MM.1S (cell line): ENCODE measurements at regions not wholly inside any gene's neighbourhood (a gene's known extent, or its start where the extent isn't known, plus 50 kb on each side); places are given as distances from the start of the nearest gene placed in this dataset.

Experiments
- CTCF ChIP-seq: fragments of 300-600 bp; sonication (generic); IDR thresholded peaks from 2 replicates; pipeline ENCODE4 v1.5.1; 2016; ENCODE audit warnings: antibody characterized with exemption, low read length, mixed read lengths
- EZH2 ChIP-seq: fragments of 300-600 bp; sonication (generic); optimal IDR thresholded peaks from 2 replicates; pipeline ENCODE3; 2017; ENCODE audit warnings: low read depth, mild to moderate bottlenecking, antibody characterized with exemption, low read length, mixed read lengths

DNA sequence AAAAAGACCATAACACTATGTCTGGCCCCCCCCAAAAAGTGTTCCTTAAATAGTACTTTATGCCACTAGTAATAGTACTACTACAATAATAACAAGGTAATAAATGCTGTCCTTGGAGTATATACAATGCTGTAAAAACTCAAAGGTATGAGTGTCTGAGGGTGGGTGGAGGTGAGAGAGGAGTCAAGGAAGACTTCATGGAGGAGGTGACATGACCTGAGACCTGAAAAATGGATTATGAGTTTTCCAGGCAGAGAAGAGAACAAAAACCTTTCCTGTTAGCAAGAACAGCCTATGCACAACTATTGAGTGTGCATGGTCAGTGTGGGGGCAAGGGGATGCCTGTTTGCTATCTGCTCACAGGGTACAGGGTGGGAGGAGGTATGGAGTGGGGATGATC is 290.2 kb upstream of the USP24 start:
- TF ChIP-seq CTCF (no peak), EZH2 (no peak)
